Loucy (cell line): ENCODE measurements at regions not wholly inside any gene's neighbourhood (a gene's known extent, or its start where the extent isn't known, plus 50 kb on each side); places are given as distances from the start of the nearest gene placed in this dataset.

Source experiments
- CTCF ChIP-seq: fragments of 200-600 bp; sonication (generic); conservative IDR thresholded peaks from 2 replicates; pipeline ENCODE4 v1.5.1; 2014; ENCODE audit warnings: mild to moderate bottlenecking, antibody characterized with exemption, low read length
- EZH2phosphoT487 ChIP-seq: fragments of 200-600 bp; IDR thresholded peaks from 2 replicates; pipeline ENCODE4 v1.6.1; 2018; ENCODE audit warnings: antibody characterized with exemption, mild to moderate bottlenecking, moderate library complexity, borderline replicate concordance

GRCh38 chr15:35627696-35628095 lies 81.7 kb upstream of the DPH6 start:
- no peak for TF ChIP-seq CTCF
- TF ChIP-seq EZH2phosphoT487 = no peak
